Mesenchymal stem cell (in vitro differentiated cells and primary cell): ENCODE measurements at regions not wholly inside any gene's neighbourhood (a gene's known extent, or its start where the extent isn't known, plus 50 kb on each side); places are given as distances from the start of the nearest gene placed in this dataset.

Experiments
- DNase-seq: peaks from one replicate; pipeline ENCODE4 v3.0.0-alpha.2; 2013
- H2AFZ ChIP-seq: one replicate; pipeline ENCODE4 v1.6.1; 2013; ENCODE audit warnings: low read depth, mild to moderate bottlenecking, control low read depth, inconsistent platforms, low read length, moderate library complexity
- H2AK5ac ChIP-seq: 2 replicates; pipeline ENCODE4 v1.6.1; 2013; ENCODE audit warnings: low read length, moderate library complexity, mild to moderate bottlenecking, inconsistent platforms; ENCODE audit not compliant: severe bottlenecking
- H2BK120ac ChIP-seq: one replicate; pipeline ENCODE4 v1.6.1; 2013; ENCODE audit warnings: low read depth, mild to moderate bottlenecking, inconsistent platforms, low read length, moderate library complexity
- H2BK12ac ChIP-seq, 2 experiments: one replicate each; pipeline ENCODE4 v1.6.1; 2013; ENCODE audit warnings: inconsistent platforms in 2 of 2, low read length in 2 of 2, mild to moderate bottlenecking in 2 of 2, moderate library complexity in 2 of 2, control low read depth in 1 of 2
- H2BK15ac ChIP-seq: one replicate; pipeline ENCODE4 v1.6.1; 2013; ENCODE audit warnings: mild to moderate bottlenecking, low read depth, inconsistent platforms; ENCODE audit not compliant: poor library complexity, severe bottlenecking
- H2BK5ac ChIP-seq: 2 replicates; pipeline ENCODE4 v1.6.1; 2013; ENCODE audit warnings: low read depth, mild to moderate bottlenecking, low read length, control low read depth, inconsistent platforms; ENCODE audit not compliant: poor library complexity, severe bottlenecking
- H3K14ac ChIP-seq, 2 experiments: one replicate each; pipeline ENCODE4 v1.6.1; 2013; ENCODE audit warnings: inconsistent platforms in 2 of 2, low read length in 2 of 2, control low read depth in 1 of 2, mild to moderate bottlenecking in 1 of 2, moderate library complexity in 1 of 2
- H3K18ac ChIP-seq, 2 experiments: one replicate each; pipeline ENCODE4 v1.6.1; 2013; ENCODE audit warnings: inconsistent platforms in 2 of 2, low read length in 2 of 2, control low read depth in 1 of 2, low read depth in 1 of 2, mild to moderate bottlenecking in 1 of 2
- H3K23ac ChIP-seq, 2 experiments: one replicate each; pipeline ENCODE4 v1.6.1; 2013; ENCODE audit warnings: inconsistent platforms in 2 of 2, low read length in 2 of 2, mild to moderate bottlenecking in 2 of 2, moderate library complexity in 2 of 2, control low read depth in 1 of 2
- H3K27ac ChIP-seq: 2 replicates; pipeline ENCODE4 v1.5.1; 2013; ENCODE audit warnings: mild to moderate bottlenecking, moderate library complexity, low read length, control low read depth, inconsistent platforms; ENCODE audit not compliant: poor library complexity, severe bottlenecking
- H3K27me3 ChIP-seq, 2 experiments: 2 replicates each; pipeline versions ENCODE4 v1.6.1 to v1.7.0; 2013; ENCODE audit warnings: low read length in 2 of 2, mild to moderate bottlenecking in 2 of 2, moderate library complexity in 2 of 2, control low read depth in 1 of 2, inconsistent platforms in 1 of 2; ENCODE audit not compliant: control insufficient read depth in 1 of 2, insufficient read depth in 1 of 2
- H3K36me3 ChIP-seq, 2 experiments: 2 replicates each; pipeline versions ENCODE4 v1.6.1 to v1.7.0; 2013; ENCODE audit warnings: low read length in 2 of 2, control low read depth in 1 of 2, inconsistent platforms in 1 of 2, low read depth in 1 of 2, mild to moderate bottlenecking in 1 of 2; ENCODE audit not compliant: insufficient read depth in 2 of 2, control insufficient read depth in 1 of 2
- H3K4ac ChIP-seq, 2 experiments: one replicate each; pipeline ENCODE4 v1.6.1; 2013; ENCODE audit warnings: inconsistent platforms in 2 of 2, low read length in 2 of 2, mild to moderate bottlenecking in 2 of 2, moderate library complexity in 2 of 2, control low read depth in 1 of 2, low read depth in 1 of 2
- H3K4me1 ChIP-seq: 2 replicates; pipeline ENCODE4 v1.6.1; 2013; ENCODE audit warnings: low read depth, low read length, control low read depth; ENCODE audit not compliant: control insufficient read depth, insufficient read depth
- H3K4me2 ChIP-seq: 2 replicates; pipeline ENCODE4 v1.6.1; 2013; ENCODE audit warnings: low read length, mild to moderate bottlenecking, inconsistent platforms; ENCODE audit not compliant: poor library complexity, severe bottlenecking
- H3K4me3 ChIP-seq, 2 experiments: 2 replicates each; pipeline versions ENCODE4 v1.5.1 to v1.7.0; 2013; ENCODE audit warnings: low read length in 2 of 2, mild to moderate bottlenecking in 2 of 2, control low read depth in 1 of 2, low read depth in 1 of 2; ENCODE audit not compliant: insufficient read depth in 1 of 2
- H3K79me1 ChIP-seq: replicated peaks from 2 replicates; pipeline ENCODE4 v1.6.1; 2013; ENCODE audit warnings: mild to moderate bottlenecking, control low read depth, low read length, inconsistent platforms; ENCODE audit not compliant: poor library complexity, severe bottlenecking
- H3K9ac ChIP-seq: 2 replicates; pipeline ENCODE4 v1.7.0; 2013; ENCODE audit warnings: mild to moderate bottlenecking, low read length, moderate library complexity
- H3K9me3 ChIP-seq: 2 replicates; pipeline ENCODE4 v1.7.0; 2013; ENCODE audit warnings: mild to moderate bottlenecking, low read length; ENCODE audit not compliant: control insufficient read depth
- H4K8ac ChIP-seq: one replicate; pipeline ENCODE4 v1.6.1; 2013; ENCODE audit warnings: inconsistent platforms, mild to moderate bottlenecking, low read length, moderate library complexity
- H4K91ac ChIP-seq: one replicate; pipeline ENCODE4 v1.6.1; 2013; ENCODE audit warnings: mild to moderate bottlenecking, low read length, inconsistent platforms
- WGBS: methylation state at CpG from one replicate; pipeline ENCODE4 v1.1.7; 2013; ENCODE audit warnings: mixed read lengths; 5-methylcytosine and 5-hydroxymethylcytosine counted together

DNA sequence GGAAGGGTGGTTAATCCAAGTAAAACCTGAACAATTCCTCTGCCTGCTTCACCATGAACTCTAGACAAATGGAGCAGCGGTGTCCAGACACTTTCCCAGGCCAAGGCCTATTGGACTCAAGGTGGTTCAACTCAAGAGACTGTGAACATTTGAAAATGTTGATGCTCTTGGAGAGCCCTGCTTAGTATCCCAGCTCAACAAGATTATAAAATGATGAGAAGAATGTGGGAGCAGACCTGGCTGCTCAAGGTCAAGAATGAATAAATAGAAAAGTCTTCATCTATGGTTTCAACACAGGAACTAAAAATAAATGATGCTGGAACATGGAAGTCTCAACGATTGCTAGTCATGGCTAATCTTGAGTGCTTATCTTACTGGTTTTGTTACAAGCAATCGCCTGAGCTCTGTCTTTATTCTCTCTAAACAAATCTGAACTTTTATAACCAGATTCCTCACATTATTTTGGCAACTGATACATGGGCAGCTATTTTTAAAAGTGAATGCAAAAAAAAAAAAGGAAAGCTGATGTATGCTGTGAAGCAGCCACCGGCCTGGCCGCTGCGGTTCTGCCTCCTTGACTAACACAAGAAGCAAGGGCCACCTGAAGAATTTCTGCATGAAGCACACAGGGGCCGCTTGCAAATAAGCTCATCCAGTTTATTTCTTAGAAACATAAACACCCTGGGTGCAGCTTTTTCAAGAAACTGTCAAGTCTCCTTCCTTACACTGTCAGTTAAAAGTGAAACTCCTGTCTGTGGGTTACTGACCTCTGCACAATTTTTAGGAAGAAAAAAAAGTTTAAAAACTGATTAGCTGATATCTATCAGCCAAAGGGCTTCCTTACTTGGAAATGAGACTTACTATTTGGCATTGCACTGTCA, 120.1 kb upstream of the ARHGEF3 start:
- 51% methylated on average over 6 of the region's 7 CpGs for WGBS
- H3K4me1 ChIP-seq = no peaks in the 10 kb centered on the region
- H3K9ac ChIP-seq = peak overlapping the region; percentile 61
- H3K23ac ChIP-seq = no peak overlapping the region
- DNase-seq = peak; percentile 79
- no peaks in the 10 kb centered on the region for H3K36me3 ChIP-seq
- no peak overlapping the region for H3K14ac ChIP-seq
- H3K79me1 ChIP-seq = no peaks in the 10 kb centered on the region
- no peak overlapping the region for H4K91ac ChIP-seq
- no peak overlapping the region for H3K18ac ChIP-seq
- H2BK12ac ChIP-seq = no peak overlapping the region
- H3K9me3 ChIP-seq = no peaks in the 10 kb centered on the region
- H3K27ac ChIP-seq = no peak overlapping the region
- no peak overlapping the region for H2BK120ac ChIP-seq
- no peak overlapping the region for H2BK15ac ChIP-seq
- peaks cover 0 to 14% of the 10 kb centered on the region in 2 experiments for H3K27me3 ChIP-seq
- no peak overlapping the region for H3K4me2 ChIP-seq
- H2AFZ ChIP-seq = no peak overlapping the region
- H2AK5ac ChIP-seq = no peak overlapping the region
- H3K4me3 ChIP-seq = peak overlapping the region in 1 of 2 experiments; percentile 51
- no peak overlapping the region for H2BK5ac ChIP-seq
- H4K8ac ChIP-seq = no peak overlapping the region
- H3K4ac ChIP-seq = no peak overlapping the region

GRCh38 chr3:56919797-56920195, 118.0 kb upstream of the ARHGEF3 start:
- Histone ChIP-seq H2AK5ac (no peak overlapping the region), H3K18ac (no peak overlapping the region), H3K4ac (no peak overlapping the region), H2AFZ (no peak overlapping the region), H4K8ac (no peak overlapping the region), H3K27me3 (peaks cover 0 to 23% of the 10 kb centered on the region in 2 experiments), H2BK5ac (no peak overlapping the region), H3K79me1 (no peaks in the 10 kb centered on the region), H3K9me3 (no peaks in the 10 kb centered on the region), H3K4me2 (no peak overlapping the region), H3K27ac (no peak overlapping the region), H3K36me3 (no peaks in the 10 kb centered on the region), H2BK15ac (no peak overlapping the region), H3K14ac (no peak overlapping the region), H3K23ac (no peak overlapping the region), H3K4me1 (no peaks in the 10 kb centered on the region), H2BK12ac (peak overlapping the region in 1 of 2 experiments; percentile 66), H3K9ac (no peak overlapping the region), H2BK120ac (no peak overlapping the region), H4K91ac (peak overlapping the region; percentile 68), H3K4me3 (no peak overlapping the region)
- WGBS = 100% methylated on average over 3 of the region's 4 CpGs
- no peak for DNase-seq

- H3K4ac ChIP-seq = no peak overlapping the region
- no peak overlapping the region for H2AFZ ChIP-seq
- no peak overlapping the region for H2BK120ac ChIP-seq
- no peak overlapping the region for H3K23ac ChIP-seq
- no peak overlapping the region for H4K91ac ChIP-seq
- H3K4me1 ChIP-seq = no peaks in the 10 kb centered on the region
- H3K36me3 ChIP-seq = no peaks in the 10 kb centered on the region
- H3K4me2 ChIP-seq = no peak overlapping the region
- no peaks in the 10 kb centered on the region for H3K9me3 ChIP-seq
- H2AK5ac ChIP-seq = no peak overlapping the region
- WGBS = 93% methylated on average over 3 of the region's 5 CpGs
- no peak overlapping the region for H2BK12ac ChIP-seq
- DNase-seq = no peak
- no peak overlapping the region for H3K27ac ChIP-seq
- no peak overlapping the region for H3K4me3 ChIP-seq
- H2BK5ac ChIP-seq = no peak overlapping the region
- H3K9ac ChIP-seq = no peak overlapping the region
- no peak overlapping the region for H2BK15ac ChIP-seq
- no peak overlapping the region for H3K14ac ChIP-seq
- H3K79me1 ChIP-seq = no peaks in the 10 kb centered on the region
- H3K27me3 ChIP-seq = peaks cover 0 to 23% of the 10 kb centered on the region in 2 experiments
- no peak overlapping the region for H4K8ac ChIP-seq
- H3K18ac ChIP-seq = no peak overlapping the region
These were observed 117.5 kb upstream of the ARHGEF3 start for GRCh38 chr3:56919137-56919796.

GRCh38 chr3:56918111-56918568, 116.4 kb upstream of the ARHGEF3 start:
- no peak for DNase-seq
- Histone ChIP-seq H2BK15ac (no peak overlapping the region), H3K9me3 (no peaks in the 10 kb centered on the region), H3K4ac (no peak overlapping the region), H2BK5ac (no peak overlapping the region), H3K27ac (no peak overlapping the region), H3K23ac (peak overlapping the region in 1 of 2 experiments; percentile 34), H3K18ac (peak overlapping the region; percentile 22 to 29), H2BK12ac (peak overlapping the region in 1 of 2 experiments; percentile 89), H2AFZ (no peak overlapping the region), H4K91ac (no peak overlapping the region), H3K4me2 (no peak overlapping the region), H3K27me3 (peaks cover 0 to 23% of the 10 kb centered on the region in 2 experiments), H3K4me3 (no peak overlapping the region), H3K79me1 (no peaks in the 10 kb centered on the region), H2AK5ac (no peak overlapping the region), H3K9ac (no peak overlapping the region), H4K8ac (no peak overlapping the region), H2BK120ac (no peak overlapping the region), H3K36me3 (no peaks in the 10 kb centered on the region), H3K4me1 (no peaks in the 10 kb centered on the region), H3K14ac (no peak overlapping the region)
- 91% methylated on average over 5 of the region's 7 CpGs for WGBS
